GM13976 (cell line): ENCODE measurements at regions not wholly inside any gene's neighbourhood (a gene's known extent, or its start where the extent isn't known, plus 50 kb on each side); places are given as distances from the start of the nearest gene placed in this dataset.
"Not testable (repeated sequence)": the region's sequence is repeated elsewhere in the genome, so short reads cannot be mapped to it uniquely, and the experiment has no call there.

ENCODE experiments used
- DNase-seq: peaks from one replicate; pipeline ENCODE4 v3.0.0; 2012; ENCODE audit warnings: low spot score
- CTCF ChIP-seq: IDR thresholded peaks from 2 replicates; pipeline ENCODE4 v1.5.1; 2012; ENCODE audit warnings: borderline replicate concordance, mild to moderate bottlenecking; ENCODE audit not compliant: insufficient read depth; ENCODE audit errors: extremely low read depth, missing control alignments, control extremely low read depth
- in situ Hi-C: fragments of 300-500 bp; cut with MboI; formaldehyde crosslinking; loops from one replicate; pipeline ENCODE4 v1.12.0; 2022; ENCODE audit warnings: low sequenced_read_pairs, mixed read lengths, inconsistent platforms; ENCODE audit not compliant: unreplicated experiment

- no peak for TF ChIP-seq CTCF
- no peak for DNase-seq
- in situ Hi-C loops: no loop called here
Observed at GRCh38 chr15:39513936-39514335, 66.9 kb upstream of the THBS1 start.

GRCh38 chr15:39514933-39515332 lies 65.9 kb upstream of the THBS1 start:
- TF ChIP-seq CTCF: no peak
- in situ Hi-C loops: no loop called here
- no peak for DNase-seq

DNA sequence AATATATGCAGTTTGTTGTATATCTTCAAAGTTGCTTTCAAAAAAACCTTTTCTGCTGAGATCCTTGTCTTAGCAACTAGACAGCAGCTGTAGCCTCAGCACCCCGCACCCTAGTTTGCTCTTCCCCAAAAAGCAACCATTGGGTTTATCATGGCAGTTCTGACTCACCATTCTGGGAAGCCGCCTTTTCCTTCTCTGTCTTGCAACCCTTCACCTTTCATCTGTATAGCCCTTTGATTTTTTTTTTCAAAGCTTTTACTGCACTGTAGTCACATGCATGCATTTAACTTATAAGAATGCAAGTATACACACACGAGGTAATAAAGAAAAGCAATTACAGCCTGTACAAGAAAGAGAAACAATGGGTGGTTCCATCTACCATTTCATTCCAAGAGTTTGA lies 65.1 kb upstream of the THBS1 start:
- DNase-seq: no peak
- in situ Hi-C loops: no loop called here
- TF ChIP-seq CTCF: no peak

DNA sequence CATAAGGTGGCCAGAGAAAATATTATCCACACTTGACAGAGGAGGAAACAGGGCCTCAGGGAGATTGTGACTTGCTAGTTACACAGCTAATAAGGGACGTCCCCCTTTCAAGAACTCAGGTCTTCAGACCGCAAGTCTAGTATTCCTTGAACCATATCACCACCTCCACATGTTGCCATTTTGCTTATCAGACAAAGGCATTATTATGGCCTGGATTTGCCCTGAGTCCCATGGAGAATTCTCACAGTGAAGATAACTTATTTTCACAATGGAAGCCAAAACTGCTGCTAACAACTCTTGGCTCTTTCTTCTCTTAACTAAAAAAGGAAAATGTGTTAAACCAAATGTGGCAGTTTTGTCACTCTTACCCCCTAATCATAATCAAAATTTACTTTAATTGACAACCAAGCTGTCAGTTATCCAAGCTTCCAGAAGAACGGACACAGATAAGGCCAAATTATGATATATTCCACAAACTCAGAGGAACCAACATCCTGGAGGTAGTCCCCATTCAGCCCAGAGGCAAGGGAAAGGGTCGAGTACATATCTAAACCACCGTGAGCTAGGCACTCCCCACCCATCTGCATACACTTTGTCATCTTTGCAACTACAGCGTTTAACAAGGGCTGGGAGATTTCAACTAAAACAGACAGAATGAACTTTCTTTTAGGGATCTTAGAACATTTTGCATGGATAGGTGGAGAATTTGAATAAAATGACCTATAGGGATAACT lies 63.6 kb upstream of the THBS1 start:
- no peak for TF ChIP-seq CTCF
- in situ Hi-C loops: no loop called here
- DNase-seq: no peak

GRCh38 chr15:39523968-39524367 lies 56.9 kb upstream of the THBS1 start:
- in situ Hi-C loops: not testable (repeated sequence)

GRCh38 chr15:39529457-39529856 lies 51.4 kb upstream of the THBS1 start:
- in situ Hi-C loops: no loop called here
- no peak for DNase-seq
- TF ChIP-seq CTCF: no peak

More at GRCh38 chr15:39523968-39524367, 56.9 kb upstream of the THBS1 start:
- DNase-seq: not testable (repeated sequence)

GRCh38 chr15:39530480-39531342 lies 50.2 kb upstream of the THBS1 start:
- no peak for DNase-seq
- TF ChIP-seq CTCF: no peak
- in situ Hi-C loops: no loop called here
